ENCODE measurements at regions not wholly inside any gene's neighbourhood (a gene's known extent, or its start where the extent isn't known, plus 50 kb on each side); places are given as distances from the start of the nearest gene placed in this dataset.
A peak's percentile ranks its signal among the peaks of the same experiment; 100 is the strongest.

DNA sequence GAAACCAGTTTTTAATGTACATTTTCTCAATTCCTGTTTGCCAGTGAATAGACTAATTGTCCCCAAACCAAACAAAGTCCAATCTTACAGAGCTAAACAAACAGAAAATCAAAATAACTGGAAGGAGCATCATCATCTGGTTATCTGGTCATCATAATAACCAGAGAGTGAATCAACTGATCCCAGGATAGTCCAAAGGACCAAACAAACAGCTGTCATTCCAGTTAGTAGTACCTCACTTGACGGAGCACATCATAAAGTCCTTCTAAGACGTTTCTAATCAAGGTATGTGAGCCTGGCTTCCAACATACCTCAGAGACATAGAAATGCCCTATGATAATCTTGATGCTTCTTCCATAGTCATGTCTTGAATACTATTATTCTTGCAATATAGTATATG lies 240.5 kb downstream of the LTN1 start:
- DNase-seq (ENCODE audit: low read depth), result no peak

DNA sequence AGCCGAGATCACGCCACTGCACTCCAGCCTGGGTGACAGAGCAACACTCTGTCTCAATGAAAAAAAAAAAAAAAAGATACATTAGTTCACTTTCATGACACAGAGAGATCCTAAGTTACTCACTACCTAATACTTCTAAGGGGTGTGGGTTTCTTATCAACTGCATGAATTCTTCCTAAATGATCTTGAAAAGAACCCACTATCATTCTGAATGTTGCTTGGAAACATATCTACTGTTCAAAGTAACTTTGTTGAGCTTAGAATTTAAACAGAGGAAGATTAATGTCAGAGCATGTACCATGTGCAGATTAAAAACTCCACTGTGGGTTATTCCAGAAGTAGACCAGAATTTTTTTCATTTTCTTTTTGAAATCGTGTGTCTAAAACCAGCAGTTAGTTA lies 241.5 kb downstream of the LTN1 start:
- no peak for DNase-seq (ENCODE audit: low read depth)

DNA sequence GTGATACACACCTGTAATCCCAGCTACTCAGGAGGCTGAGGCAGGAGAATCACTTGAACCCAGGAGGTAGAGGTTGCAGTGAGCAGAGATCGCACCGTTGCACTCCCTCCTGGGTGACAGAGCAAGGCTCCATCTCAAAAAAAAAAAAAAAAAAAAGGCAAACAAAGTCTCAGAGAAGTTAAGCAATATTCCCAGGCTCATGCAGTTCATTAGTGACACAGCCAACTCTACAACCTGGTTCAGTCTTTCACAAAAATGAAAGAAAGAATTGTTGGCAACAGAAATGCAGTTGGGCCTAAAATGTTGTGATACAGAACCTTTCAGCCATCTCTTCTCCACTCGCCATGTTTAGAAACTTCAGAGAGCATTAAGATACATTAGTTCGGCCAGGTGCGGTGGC lies 242.1 kb downstream of the LTN1 start:
- DNase-seq (ENCODE audit: low read depth), result no peak

DNA sequence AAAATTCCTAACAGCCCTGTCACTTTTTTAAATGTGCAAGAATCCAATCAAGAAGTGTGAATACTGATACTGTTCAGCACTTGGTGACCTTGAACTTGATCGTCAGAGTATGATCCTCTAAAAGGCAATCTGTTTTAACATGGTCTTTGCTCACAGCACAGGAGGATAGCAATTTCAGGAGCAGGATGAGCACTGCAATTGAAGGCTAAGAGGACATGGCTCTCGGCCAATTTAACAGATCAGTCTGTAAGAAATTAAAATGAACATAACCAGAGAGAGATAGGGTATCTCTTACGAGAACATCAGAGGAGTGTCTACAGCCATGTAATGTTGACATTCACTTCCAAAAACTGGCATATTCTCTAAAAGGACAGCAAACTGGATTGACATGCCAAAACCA lies 243.1 kb downstream of the LTN1 start:
- no peak for DNase-seq (ENCODE audit: low read depth)

DNA sequence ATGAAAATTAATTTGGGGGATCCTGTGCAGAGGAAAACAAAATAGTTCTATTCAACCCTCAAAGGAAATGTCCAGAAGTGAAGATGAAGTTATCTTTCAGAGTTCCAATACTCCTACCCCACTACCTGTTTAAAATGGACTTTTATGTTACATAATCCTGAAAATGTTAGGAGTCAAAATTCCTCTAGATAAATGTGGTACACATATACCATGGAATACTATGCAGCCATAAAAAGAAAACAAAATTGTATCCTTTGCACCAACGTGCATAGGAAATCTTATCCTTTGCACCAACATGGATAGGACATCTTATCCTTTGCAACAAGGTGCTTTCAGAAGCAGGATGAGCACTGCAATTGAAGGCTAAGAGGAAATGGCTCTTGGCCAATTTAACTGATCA lies 245.2 kb downstream of the LTN1 start:
- no peak for DNase-seq (ENCODE audit: low read depth)

DNA sequence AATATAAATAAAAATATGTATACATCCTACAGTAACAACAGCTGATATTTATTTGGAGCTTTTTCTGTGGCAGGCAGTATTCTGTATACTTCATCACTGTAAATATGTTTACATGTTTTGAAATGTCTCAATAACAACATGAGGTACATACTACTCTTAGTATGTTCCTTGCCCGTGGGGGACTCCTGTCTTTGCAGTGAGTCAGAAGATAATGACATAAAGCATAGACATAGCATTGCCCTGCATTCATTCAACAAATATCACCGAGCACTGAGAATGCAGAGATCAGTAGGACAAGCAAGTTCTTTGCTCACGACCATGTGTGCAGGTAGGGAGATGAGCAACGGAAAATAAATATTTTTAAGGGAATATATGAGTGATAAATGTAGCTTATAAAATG lies 246.5 kb downstream of the LTN1 start:
- DNase-seq (ENCODE audit: low read depth), result no peak

DNA sequence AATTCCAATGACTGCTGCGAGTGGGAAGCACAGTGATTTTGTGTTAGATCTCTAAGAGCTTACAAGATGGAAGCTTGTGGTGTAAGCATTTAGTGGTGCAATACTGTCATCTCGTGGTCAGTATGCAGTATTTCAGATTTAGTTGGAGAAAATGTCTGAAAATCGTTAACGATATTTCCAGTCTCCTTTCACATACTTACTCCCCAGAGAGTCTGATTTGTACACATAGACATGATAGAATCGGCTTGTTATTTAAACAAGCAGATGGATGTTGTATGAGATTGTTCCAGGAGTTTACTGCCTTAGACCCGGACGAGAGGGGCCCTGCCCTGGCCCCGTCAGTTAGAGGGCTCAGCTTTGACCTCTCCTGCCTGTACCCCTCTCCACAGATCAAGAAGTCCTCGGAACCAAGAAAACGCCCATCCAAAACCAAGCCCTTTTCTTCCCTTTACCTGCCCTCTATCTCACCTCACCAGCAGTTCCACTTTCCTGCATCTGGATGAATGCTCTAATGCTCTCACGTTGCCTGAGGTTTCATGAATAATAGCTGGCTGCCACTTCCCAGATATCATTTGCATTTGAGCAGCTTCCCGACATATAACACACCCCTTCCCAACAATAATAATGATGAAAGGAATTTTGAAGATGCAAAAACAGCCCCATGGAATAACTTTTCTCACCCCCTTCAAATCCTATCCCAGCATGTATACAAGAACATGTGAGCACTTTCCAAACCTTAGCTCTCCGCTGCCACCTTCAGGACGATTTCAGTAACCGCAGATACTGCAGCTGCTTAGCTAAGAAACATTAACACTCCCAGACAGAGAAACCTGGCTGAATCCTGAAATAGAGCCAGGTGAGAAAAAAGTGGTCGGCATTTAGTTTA lies 247.3 kb downstream of the LTN1 start:
- peak; percentile 66 for DNase-seq (ENCODE audit: low read depth)

DNA sequence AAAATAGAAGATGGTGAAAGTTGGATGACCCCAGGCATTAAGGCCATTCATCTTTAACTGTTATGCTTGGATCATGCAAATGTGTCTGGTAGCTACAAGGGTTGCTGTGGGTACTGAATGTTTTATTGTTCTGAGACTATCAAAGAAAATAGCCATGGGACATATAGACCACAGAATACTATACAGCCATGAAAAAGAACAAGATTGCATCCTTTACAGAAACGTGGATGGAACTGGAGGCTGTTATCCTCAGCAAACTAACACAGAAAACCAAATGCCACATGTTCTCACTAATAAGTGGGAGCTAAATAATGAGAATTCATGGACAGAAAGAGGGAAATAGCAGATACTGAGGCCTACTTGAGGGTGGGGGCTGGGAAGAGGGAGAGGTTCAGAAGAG lies 249.0 kb downstream of the LTN1 start:
- DNase-seq (ENCODE audit: low read depth), result no peak

DNA sequence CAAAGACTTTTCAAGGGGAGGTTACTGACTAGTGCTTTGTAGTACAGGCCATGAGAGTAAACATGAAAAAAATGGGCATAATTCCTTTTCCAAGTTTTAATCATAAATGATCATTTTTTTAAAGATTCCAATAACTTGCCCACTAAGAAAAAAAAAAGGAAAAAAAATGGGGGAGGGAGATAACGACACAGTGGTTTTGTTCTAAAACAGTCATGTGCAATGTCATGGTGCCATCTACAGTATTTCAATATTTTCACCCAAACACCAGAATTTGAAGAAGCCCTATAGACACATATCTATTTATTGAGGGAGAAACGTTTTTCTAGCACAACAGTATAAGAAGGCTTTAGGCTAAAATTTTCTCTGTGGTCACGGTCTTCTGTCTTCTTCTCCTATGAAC lies 250.2 kb downstream of the LTN1 start:
- DNase-seq (ENCODE audit: low read depth), result no peak

DNA sequence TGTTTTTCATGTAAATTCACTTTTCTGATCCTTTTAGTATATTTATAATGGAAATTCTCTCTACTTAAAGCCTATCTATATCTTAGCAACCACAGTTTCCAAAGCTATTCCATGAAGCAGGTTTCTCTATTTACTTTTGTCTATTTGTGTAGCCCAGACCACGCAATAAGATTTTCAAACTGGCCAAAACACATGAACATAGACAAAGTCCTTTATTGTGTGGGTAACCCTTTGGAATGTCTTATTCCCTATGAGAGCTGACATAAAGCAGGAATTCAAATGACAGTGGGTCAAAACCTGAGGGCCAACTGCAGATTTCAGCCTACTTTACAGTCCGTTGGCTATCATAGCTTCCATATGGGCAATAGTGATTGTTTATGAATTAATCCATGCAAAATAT lies 252.6 kb downstream of the LTN1 start:
- DNase-seq (ENCODE audit: low read depth), result no peak

DNA sequence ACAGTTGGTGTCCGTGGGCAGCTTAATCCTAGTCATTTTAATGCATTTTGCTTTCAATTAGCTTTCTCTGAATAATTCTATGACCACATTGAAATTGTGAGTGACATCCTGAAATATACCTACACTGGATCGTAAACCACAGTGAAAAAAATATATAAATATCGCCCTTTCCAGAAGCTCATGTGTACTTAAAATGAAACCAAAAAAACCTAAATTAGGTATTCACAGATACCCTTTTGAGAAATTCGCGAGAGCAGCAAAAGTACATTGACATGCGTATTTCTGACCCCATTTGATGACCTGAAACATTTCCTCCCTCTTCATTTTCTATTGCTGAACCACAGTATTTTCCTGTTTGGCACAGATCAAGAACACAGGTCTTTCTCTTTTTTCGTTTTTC lies 253.8 kb downstream of the LTN1 start:
- no peak for DNase-seq (ENCODE audit: low read depth)

DNA sequence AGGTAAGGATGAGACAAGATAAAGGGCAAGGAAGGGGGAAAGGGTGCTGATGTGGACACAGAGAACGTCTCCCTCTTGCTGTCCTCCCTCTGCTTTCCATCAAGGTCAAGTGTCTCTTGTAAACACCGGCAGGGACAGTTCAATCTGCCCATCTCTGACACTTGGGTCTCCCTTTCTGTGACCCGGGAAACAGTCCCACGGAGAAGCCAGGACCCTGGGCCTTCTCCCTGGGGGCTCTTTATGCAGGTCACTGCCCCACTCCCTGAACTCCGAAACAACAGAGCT lies 254.3 kb downstream of the LTN1 start:
- DNase-seq (ENCODE audit: low read depth), result no peak

DNA sequence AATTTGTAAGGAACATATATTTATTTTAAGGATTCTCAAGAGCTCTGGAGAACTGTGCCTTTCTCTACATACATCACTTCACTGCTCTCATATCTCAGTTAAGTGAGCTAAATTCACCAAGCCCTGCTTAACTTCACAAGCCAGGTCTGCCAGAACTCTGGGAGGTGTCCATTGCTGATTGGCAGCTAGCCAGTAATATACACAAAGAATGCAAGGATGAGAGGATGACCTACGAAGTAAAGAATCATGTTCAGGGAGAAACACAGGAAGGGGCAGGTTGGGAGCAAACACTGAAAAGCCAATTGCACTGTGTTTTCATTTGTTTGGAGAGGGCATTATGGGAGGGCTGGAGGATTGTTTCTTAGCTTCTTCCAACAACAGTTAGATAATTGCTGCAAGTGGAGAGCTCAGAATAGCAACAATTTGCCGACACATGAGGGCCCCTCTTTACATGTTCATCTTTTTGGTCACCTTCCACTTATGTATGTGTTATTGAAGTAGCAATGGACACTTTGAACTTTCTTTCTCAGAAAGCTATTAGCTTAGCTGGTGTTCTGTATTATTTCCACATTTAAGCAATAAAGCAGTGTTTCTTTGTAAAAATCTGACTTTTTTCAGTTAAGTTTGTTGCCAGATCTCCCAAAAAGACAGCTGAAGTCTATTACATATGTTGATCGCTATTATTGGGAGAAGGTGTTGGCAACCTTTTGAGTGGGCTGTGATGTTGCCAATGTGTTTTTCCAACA lies 254.8 kb downstream of the LTN1 start:
- DNase-seq (ENCODE audit: low read depth), result peak; percentile 30

DNA sequence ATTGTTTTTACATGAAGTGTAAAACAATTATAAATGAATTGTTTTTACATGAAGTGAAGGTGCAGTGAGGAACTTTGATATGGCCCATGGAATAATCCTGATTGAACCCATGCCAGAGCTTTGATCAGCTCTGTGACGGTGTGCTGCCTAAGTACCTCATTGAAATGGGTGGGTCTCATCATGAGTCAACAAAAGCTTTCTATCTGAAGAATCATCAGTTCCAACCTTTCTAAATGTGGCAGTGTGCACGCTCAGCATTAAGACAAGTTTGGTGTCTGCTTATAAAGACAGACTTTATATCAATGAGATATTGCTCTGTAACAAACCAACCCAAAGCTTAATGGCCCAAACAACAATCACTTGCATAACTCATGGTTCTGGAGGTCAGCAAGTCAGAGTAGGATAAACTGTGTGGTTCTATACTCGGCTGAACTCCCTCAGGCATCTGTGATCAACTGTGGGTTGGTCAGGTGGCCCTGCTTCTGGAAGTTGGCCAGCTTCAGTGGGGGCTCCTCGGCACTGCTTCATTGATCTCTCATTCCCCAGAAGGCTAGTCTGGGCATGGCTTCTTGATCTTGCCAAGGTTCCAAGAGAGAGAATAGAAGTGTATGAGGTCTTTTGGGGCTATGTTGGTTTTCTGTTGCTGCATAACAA lies 258.0 kb downstream of the LTN1 start:
- DNase-seq (ENCODE audit: low read depth), result no peak

DNA sequence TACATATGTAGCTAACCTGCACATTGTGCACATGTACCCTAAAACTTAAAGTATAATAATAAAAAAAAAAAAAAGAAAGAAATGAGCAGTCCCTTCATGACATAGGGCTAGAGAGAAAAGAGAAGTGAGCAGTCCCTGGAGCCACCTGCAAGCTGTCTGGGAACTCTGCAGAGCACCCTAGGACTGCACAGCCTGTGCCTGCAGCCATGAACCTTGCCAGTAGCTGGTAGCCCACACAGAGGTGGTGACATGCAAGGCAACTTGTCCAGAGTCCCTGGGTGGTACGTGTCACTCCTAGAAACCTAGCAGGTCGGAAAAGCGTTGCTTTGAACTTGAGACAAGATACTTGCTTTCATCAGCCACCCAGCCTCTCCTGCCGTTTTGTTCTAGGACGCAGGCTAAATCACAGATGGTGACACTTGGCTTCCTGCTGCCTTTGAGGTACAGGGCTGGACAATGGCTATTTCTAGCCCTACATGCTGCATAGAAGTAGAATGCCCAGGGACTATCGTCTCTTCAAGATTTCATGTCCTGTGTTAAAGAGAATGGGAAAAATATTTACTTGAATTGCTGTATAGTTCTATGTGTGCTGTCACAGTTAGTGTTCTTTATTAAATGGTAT lies 260.9 kb downstream of the LTN1 start:
- DNase-seq (ENCODE audit: low read depth), result no peak

DNA sequence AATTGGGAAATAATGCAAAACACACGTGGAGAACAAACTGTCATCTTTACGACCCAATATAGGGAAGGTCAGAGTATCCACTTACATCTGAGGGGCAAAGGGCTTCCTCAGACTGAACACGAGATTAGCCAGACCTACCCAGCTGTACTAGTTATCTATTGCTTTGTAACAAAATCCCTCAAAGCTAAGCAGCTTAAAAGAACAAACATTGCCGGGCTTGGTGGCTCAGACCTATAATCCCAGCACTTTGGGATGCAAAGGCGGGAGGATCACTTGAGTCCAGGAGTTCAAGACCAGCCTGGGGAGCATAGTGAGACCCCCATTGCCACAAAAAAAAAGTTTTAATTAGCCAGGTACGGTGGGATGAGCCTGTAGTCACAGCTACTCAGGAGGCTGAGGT lies 262.8 kb downstream of the LTN1 start:
- DNase-seq (ENCODE audit: low read depth), result no peak

DNA sequence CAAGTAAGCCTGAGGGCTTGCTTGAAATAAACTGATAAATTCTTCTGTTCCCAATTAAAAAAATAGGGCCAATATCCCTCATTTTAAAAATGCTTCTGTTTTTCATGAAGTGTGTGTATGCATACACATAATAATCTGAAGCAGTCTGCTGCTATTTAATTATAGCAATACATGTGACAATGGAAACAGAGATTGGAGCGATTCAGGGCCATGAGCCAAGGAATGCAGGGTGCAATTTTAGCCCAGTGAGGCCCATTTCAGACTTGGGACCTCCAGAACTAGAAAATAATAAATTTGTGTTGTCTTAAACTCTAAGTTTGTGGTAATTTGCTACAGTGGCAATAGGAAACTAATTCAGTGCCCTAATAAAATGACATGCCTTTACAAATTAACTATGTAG lies 264.9 kb downstream of the LTN1 start:
- no peak for DNase-seq (ENCODE audit: low read depth)

DNA sequence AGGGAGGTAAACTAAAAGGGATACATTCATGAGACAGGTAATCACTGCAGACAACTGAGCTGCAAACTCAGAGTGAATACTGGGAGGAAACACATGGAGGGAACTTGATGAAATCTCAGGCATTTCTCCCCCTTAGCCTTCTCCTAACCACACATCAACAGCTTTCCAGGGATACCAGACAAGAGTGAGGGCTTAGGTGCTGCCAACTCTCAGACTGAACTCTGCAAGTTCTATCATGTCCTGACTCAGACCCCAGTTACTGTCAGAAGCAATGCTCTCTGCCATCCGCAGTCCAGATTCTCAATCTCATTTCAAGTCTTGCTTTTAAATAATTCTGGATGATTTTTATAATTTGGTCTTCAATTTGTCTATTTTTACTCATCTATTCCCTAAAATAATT lies 267.3 kb downstream of the LTN1 start:
- DNase-seq (ENCODE audit: low read depth), result no peak

DNA sequence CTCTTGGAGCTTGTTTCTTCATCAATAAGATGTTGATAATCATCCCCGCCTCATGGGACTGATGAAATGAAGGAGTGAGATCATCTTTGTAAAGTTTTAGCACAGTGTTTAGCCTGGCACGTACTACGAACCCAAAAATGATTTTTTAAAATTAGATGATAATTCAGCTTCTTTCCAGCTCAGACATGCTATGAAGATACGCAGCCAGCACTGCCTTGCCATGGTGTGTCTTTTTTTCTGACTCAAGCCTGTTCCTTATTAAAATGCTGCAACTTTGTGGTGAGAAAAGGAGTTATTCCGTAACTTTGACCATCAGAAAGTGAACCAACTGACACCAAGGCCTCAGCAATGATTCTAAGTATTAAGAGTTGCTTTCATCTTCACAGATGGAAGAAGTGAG lies 269.0 kb downstream of the LTN1 start:
- no peak for DNase-seq (ENCODE audit: low read depth)

DNA sequence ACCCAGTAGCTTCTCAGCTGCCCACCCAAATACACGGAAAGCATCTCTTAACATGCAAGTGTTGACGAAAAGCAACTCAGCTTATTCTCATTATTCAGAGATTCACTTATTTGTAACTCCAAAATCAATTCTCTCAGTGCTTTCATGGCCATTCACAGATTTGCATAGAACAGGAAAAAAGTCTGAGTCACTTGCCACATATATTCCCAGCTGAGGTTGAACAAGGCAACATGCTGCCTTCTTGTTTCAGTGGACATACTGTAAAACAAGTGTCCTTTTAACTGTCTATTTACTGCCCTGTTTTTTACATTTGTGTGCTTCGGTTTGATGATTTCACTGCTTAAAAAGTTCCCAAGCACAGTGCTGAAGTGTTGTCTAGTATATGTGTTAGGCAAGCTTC lies 273.0 kb downstream of the LTN1 start:
- DNase-seq (ENCODE audit: low read depth), result no peak

DNA sequence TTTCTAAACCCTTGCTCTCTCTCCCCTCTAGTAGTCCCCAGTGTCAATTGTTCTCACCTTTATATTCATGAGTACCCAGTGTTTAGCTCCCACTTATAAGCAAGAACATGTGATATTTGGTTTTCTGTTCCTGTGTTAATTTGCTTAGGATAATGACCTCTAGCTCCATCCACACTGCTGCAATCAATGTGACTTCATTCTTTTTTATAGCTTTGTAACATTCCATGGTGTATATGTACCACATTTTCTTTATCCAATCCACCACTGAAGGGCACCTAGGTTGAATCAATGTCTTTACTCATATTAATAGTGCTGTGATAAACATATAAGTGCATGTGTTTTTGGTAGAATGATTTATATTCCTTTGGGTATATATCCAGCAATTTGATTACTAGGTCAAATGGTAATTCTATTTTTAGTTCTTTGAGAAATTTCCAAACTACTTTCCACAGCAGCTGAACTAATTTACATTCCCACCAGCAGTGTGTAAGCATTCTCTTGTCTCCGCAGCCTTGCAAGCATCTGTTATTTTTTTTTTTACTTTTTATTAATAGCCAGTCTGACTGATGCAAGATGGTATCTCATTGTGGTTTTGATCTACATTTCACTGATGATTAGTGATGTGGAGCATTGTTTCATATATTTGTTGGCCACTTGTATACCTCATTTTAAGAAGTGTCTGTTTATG lies 277.8 kb downstream of the LTN1 start:
- no peak for DNase-seq (ENCODE audit: low read depth)

DNA sequence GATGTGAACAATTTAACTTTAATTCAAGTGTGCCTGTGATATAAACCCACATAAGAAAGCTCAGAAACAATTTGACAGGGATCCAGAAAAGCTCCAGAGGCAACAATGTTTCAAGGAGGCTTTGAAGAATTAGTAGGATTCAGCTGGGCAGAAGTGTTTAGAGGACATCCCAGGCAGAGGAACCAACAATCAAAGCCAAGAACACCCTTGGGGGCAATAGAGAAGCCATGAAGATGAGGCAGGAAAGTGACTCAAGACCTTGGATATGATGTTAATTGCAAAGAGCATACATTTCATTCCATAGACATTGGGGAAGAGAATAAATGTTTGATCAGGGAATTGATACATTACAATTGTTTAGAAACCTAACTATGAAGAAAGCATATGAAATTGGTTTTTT lies 280.3 kb downstream of the LTN1 start:
- DNase-seq (ENCODE audit: low read depth), result no peak
